WTC11 (cell line): ENCODE measurements at regions not wholly inside any gene's neighbourhood (a gene's known extent, or its start where the extent isn't known, plus 50 kb on each side); places are given as distances from the start of the nearest gene placed in this dataset.

Experiments
- ATAC-seq: fragments of 200-7000 bp; cut with Tn5 transposase; 2 replicates; pipeline ENCODE4 v1.10.0; 2021; ENCODE audit warnings: mild to moderate bottlenecking, moderate library complexity
- CTCF ChIA-PET: fragments of 300-600 bp; sonication (Branson Sonifier 250); formaldehyde crosslinking; loops from one replicate; lab custom pipeline; 2021; ENCODE audit warnings: antibody characterized with exemption; lab: Charles Lee
- POLR2A ChIA-PET: fragments of 350-600 bp; sonication (Branson Sonifier 250); formaldehyde crosslinking; loops from one replicate; lab custom pipeline; 2021; ENCODE audit warnings: antibody characterized with exemption; lab: Charles Lee
- DNase-seq: peaks from one replicate; pipeline ENCODE4 v3.0.0; 2021; ENCODE audit warnings: low spot score
- H3K27ac Mint-ChIP-seq: 2 replicates; pipeline ENCODE4 v1.8.0; 2021; ENCODE audit warnings: mixed read lengths
- H3K27me3 Mint-ChIP-seq: 2 replicates; pipeline ENCODE4 v1.8.0; 2021; ENCODE audit warnings: low read depth, mild to moderate bottlenecking, moderate library complexity, mixed read lengths
- H3K36me3 Mint-ChIP-seq: 2 replicates; pipeline ENCODE4 v1.8.0; 2021; ENCODE audit warnings: mixed read lengths
- H3K4me1 Mint-ChIP-seq: 2 replicates; pipeline ENCODE4 v1.8.0; 2022; ENCODE audit warnings: mixed read lengths
- H3K4me3 Mint-ChIP-seq: 2 replicates; pipeline ENCODE4 v1.8.0; 2021; ENCODE audit warnings: mild to moderate bottlenecking, moderate library complexity, mixed read lengths
- H3K9me3 Mint-ChIP-seq: 2 replicates; pipeline ENCODE4 v1.8.0; 2021; ENCODE audit warnings: mixed read lengths
- ARID4B ChIP-seq: sonication (generic); formaldehyde crosslinking; IDR thresholded peaks from 2 replicates; pipeline ENCODE4 v1.8.0; 2023; ENCODE audit warnings: missing genetic modification reagents, mild to moderate bottlenecking, borderline replicate concordance
- ATF3 ChIP-seq: sonication (generic); formaldehyde crosslinking; conservative IDR thresholded peaks from 2 replicates; pipeline ENCODE4 v1.8.1; 2022; ENCODE audit warnings: mild to moderate bottlenecking, missing genetic modification reagents
- CTCF ChIP-seq: fragments of 200-600 bp; IDR thresholded peaks from 2 replicates; pipeline ENCODE4 v1.8.0; 2022; ENCODE audit warnings: antibody characterized with exemption
- JAZF1 ChIP-seq: fragments of 250-450 bp; sonication (Bioruptor Pico); IDR thresholded peaks from 2 replicates; pipeline ENCODE4 v1.9.0; 2021; ENCODE audit warnings: moderate library complexity, mild to moderate bottlenecking, inconsistent platforms
- KAT7 ChIP-seq: sonication (generic); formaldehyde crosslinking; IDR thresholded peaks from 2 replicates; pipeline ENCODE4 v1.8.1; 2023; ENCODE audit warnings: missing genetic modification reagents, mild to moderate bottlenecking, borderline replicate concordance
- NFATC4 ChIP-seq: fragments of 250-450 bp; sonication (Bioruptor Pico); IDR thresholded peaks from 2 replicates; pipeline ENCODE4 v1.9.0; 2021; ENCODE audit warnings: mild to moderate bottlenecking
- OVOL2 ChIP-seq: fragments of 250-450 bp; sonication (Bioruptor Pico); IDR thresholded peaks from 2 replicates; pipeline ENCODE4 v1.9.0; 2021; ENCODE audit warnings: mild to moderate bottlenecking, borderline replicate concordance
- PRDM15 ChIP-seq: sonication (generic); formaldehyde crosslinking; IDR thresholded peaks from 2 replicates; pipeline ENCODE4 v1.8.0; 2022; ENCODE audit warnings: missing genetic modification reagents
- PREB ChIP-seq: sonication (generic); formaldehyde crosslinking; IDR thresholded peaks from 2 replicates; pipeline ENCODE4 v1.8.1; 2022; ENCODE audit warnings: mild to moderate bottlenecking, missing genetic modification reagents, moderate library complexity, borderline replicate concordance
- RELA ChIP-seq: sonication (generic); formaldehyde crosslinking; IDR thresholded peaks from 2 replicates; pipeline ENCODE4 v1.8.1; 2022; ENCODE audit warnings: missing genetic modification reagents, mild to moderate bottlenecking, borderline replicate concordance
- SP1 ChIP-seq: sonication (generic); formaldehyde crosslinking; conservative IDR thresholded peaks from 2 replicates; pipeline ENCODE4 v1.8.1; 2022; ENCODE audit warnings: missing genetic modification reagents
- USF1 ChIP-seq: sonication (generic); formaldehyde crosslinking; IDR thresholded peaks from 2 replicates; pipeline ENCODE4 v1.8.0; 2022; ENCODE audit warnings: mild to moderate bottlenecking, missing genetic modification reagents
- ZBTB43 ChIP-seq: sonication (generic); formaldehyde crosslinking; IDR thresholded peaks from 2 replicates; pipeline ENCODE4 v1.8.1; 2023; ENCODE audit warnings: mild to moderate bottlenecking, missing genetic modification reagents

- no peak for TF ChIP-seq RELA
- TF ChIP-seq, all 79 proteins: peak for 0
Observed at GRCh38 chr1:177703888-177704446, 265.9 kb downstream of the SEC16B start (continued).

- no peak overlapping the region for H3K27ac Mint-ChIP-seq
- ATAC-seq (no peak), DNase-seq (no peak)
- peaks cover 6% of the 10 kb centered on the region; the same call in 1 of the 2 replicates for H3K9me3 Mint-ChIP-seq
- ChIA-PET CTCF (no interaction called here), POLR2A (no interaction called here)
- H3K27me3 Mint-ChIP-seq: no peaks in the 10 kb centered on the region; the same call in 1 of the 2 replicates
- H3K4me3 Mint-ChIP-seq: no peak overlapping the region
- peaks cover 19% of the 10 kb centered on the region for H3K4me1 Mint-ChIP-seq
- TF ChIP-seq ATF3 (CRISPR knock-in tag) (no peak), RELA (no peak), ZBTB43 (CRISPR knock-in tag) (no peak), PRDM15 (no peak), USF1 (CRISPR knock-in tag) (no peak), KAT7 (no peak), JAZF1 (CRISPR knock-in tag) (no peak), SP1 (CRISPR knock-in tag) (no peak), CTCF (no peak), PREB (CRISPR knock-in tag) (no peak), OVOL2 (no peak), NFATC4 (CRISPR knock-in tag) (no peak), ARID4B (no peak)
- TF ChIP-seq, all 79 proteins: peak for 0
- H3K36me3 Mint-ChIP-seq: no peaks in the 10 kb centered on the region
Observed at GRCh38 chr1:177701654-177702353, 268.1 kb downstream of the SEC16B start.
